ENCODE measurements at regions not wholly inside any gene's neighbourhood (a gene's known extent, or its start where the extent isn't known, plus 50 kb on each side); places are given as distances from the start of the nearest gene placed in this dataset.

- H3K4me1 Mint-ChIP-seq: no peaks in the 10 kb centered on the region
- no peak overlapping the region for H3K4me3 Mint-ChIP-seq
- Histone ChIP-seq H3F3A (replicated peaks; ENCODE audit: low read depth) (no peaks in the 10 kb centered on the region), H4K20me1 (replicated peaks; ENCODE audit: insufficient read depth) (no peaks in the 10 kb centered on the region), H3K9me2 (ENCODE audit: insufficient read depth) (no peaks in the 10 kb centered on the region), H3K27me3 (ENCODE audit: insufficient read depth) (no peaks in the 10 kb centered on the region), H3K4me1 (ENCODE audit: insufficient read depth) (no peaks in the 10 kb centered on the region), H3K4me3 (no peak overlapping the region), H3K79me2 (replicated peaks; ENCODE audit: insufficient read depth) (no peaks in the 10 kb centered on the region), H3K27ac (ENCODE audit: low read depth) (no peak overlapping the region), H3K4me2 (no peak overlapping the region), H2AFZ (no peak overlapping the region), H3K36me3 (ENCODE audit: insufficient read depth) (no peaks in the 10 kb centered on the region)
- no peaks in the 10 kb centered on the region for H3K27me3 Mint-ChIP-seq (ENCODE audit: insufficient read depth, low read depth, poor library complexity)
- H3K36me3 Mint-ChIP-seq (ENCODE audit: low read depth): no peaks in the 10 kb centered on the region
- no peak for TF ChIP-seq POLR2AphosphoS5 (IDR thresholded peaks at IDR 0.05; ENCODE audit: low read depth)
- TF ChIP-seq CREB1 (CRISPR knock-in tag; IDR thresholded peaks at IDR 0.05; ENCODE audit: low read depth): no peak
- TF ChIP-seq EZH2phosphoT487 (IDR thresholded peaks at IDR 0.05; ENCODE audit: unreplicated experiment): no peak
- TF ChIP-seq NANOG (IDR thresholded peaks at IDR 0.05; ENCODE audit: borderline replicate concordance): no peak
- no peak for TF ChIP-seq JUNB (IDR thresholded peaks at IDR 0.05; ENCODE audit: unreplicated experiment)
- no peak for TF ChIP-seq ZNF462 (CRISPR knock-in tag; IDR thresholded peaks at IDR 0.05)
- TF ChIP-seq, protein P1, sequence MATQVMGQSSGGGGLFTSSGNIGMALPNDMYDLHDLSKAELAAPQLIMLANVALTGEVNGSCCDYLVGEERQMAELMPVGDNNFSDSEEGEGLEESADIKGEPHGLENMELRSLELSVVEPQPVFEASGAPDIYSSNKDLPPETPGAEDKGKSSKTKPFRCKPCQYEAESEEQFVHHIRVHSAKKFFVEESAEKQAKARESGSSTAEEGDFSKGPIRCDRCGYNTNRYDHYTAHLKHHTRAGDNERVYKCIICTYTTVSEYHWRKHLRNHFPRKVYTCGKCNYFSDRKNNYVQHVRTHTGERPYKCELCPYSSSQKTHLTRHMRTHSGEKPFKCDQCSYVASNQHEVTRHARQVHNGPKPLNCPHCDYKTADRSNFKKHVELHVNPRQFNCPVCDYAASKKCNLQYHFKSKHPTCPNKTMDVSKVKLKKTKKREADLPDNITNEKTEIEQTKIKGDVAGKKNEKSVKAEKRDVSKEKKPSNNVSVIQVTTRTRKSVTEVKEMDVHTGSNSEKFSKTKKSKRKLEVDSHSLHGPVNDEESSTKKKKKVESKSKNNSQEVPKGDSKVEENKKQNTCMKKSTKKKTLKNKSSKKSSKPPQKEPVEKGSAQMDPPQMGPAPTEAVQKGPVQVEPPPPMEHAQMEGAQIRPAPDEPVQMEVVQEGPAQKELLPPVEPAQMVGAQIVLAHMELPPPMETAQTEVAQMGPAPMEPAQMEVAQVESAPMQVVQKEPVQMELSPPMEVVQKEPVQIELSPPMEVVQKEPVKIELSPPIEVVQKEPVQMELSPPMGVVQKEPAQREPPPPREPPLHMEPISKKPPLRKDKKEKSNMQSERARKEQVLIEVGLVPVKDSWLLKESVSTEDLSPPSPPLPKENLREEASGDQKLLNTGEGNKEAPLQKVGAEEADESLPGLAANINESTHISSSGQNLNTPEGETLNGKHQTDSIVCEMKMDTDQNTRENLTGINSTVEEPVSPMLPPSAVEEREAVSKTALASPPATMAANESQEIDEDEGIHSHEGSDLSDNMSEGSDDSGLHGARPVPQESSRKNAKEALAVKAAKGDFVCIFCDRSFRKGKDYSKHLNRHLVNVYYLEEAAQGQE (IDR thresholded peaks at IDR 0.05; ENCODE audit: unreplicated experiment): no peak
- TF ChIP-seq EZH2 (IDR thresholded peaks at IDR 0.05; ENCODE audit: low read depth, unreplicated experiment): no peak
- TF ChIP-seq ZNF331 (CRISPR knock-in tag; IDR thresholded peaks at IDR 0.05; ENCODE audit: low read depth): no peak
- TF ChIP-seq ZNF114 (CRISPR knock-in tag; IDR thresholded peaks at IDR 0.05): no peak
- TF ChIP-seq CTCF (conservative IDR thresholded peaks at IDR 0.05; ENCODE audit: low read depth in 2 of 2): no peak
- no peak for TF ChIP-seq ETS1 (IDR thresholded peaks at IDR 0.05)
- no peak for TF ChIP-seq STAT1 (IDR thresholded peaks at IDR 0.05; ENCODE audit: unreplicated experiment)
- no peak for ATAC-seq
- no peaks in the 10 kb centered on the region for H3K9me3 Mint-ChIP-seq
- no peak overlapping the region for H3K27ac Mint-ChIP-seq
- no peak for DNase-seq (ENCODE audit: low spot score)
Observed at GRCh38 chr10:109744020-109744419, 179.3 kb downstream of the XPNPEP1 start.

Data from GM23338 (cell line).